IMR-90 (cell line): ENCODE measurements at regions not wholly inside any gene's neighbourhood (a gene's known extent, or its start where the extent isn't known, plus 50 kb on each side); places are given as distances from the start of the nearest gene placed in this dataset.

Source experiments
- ATAC-seq: fragments of 200-7000 bp; cut with Tn5 transposase; 2 replicates; pipeline ENCODE4 v1.9.1; 2020; ENCODE audit warnings: low read depth, mild to moderate bottlenecking, moderate library complexity
- BruUV-seq: library from RNA; stranded (reverse); fragments of 400-500 nt; replicated peaks from 2 replicates; lab custom pipeline; 2021; lab: Mats Ljungman, UMichigan
- CTCF ChIA-PET: fragments of 300-600 bp; formaldehyde crosslinking; extraction: SDS; loops from one replicate; lab custom pipeline; 2021; ENCODE audit warnings: antibody characterized with exemption; lab: Yijun Ruan, JAX
- POLR2A ChIA-PET: fragments of 300-600 bp; sonication (Branson Sonifier 250); formaldehyde crosslinking; loops from one replicate; lab custom pipeline; 2022; ENCODE audit warnings: antibody characterized with exemption; ENCODE audit not compliant: unreplicated experiment; lab: Charles Lee
- DNase-seq: peaks from one replicate; pipeline ENCODE4 v3.0.0; 2013
- H2AFZ ChIP-seq: replicated peaks from 2 replicates; pipeline ENCODE3; 2013; ENCODE audit warnings: low read length, mild to moderate bottlenecking; ENCODE audit not compliant: poor library complexity
- H2AK5ac ChIP-seq: 2 replicates; pipeline ENCODE4 v1.6.1; 2013; ENCODE audit warnings: low read depth, low read length, inconsistent platforms
- H2AK9ac ChIP-seq: replicated peaks from 2 replicates; pipeline ENCODE3; 2013; ENCODE audit warnings: mild to moderate bottlenecking, low read depth, low read length, moderate library complexity; ENCODE audit not compliant: poor library complexity
- H2BK120ac ChIP-seq: 2 replicates; pipeline ENCODE4 v1.6.1; 2013; ENCODE audit warnings: low read depth, low read length, inconsistent platforms
- H2BK15ac ChIP-seq: 3 replicates; pipeline ENCODE4 v1.6.1; 2013; ENCODE audit warnings: low read depth, low read length, inconsistent platforms
- H2BK20ac ChIP-seq: 2 replicates; pipeline ENCODE4 v1.6.1; 2013; ENCODE audit warnings: low read depth, mild to moderate bottlenecking, inconsistent platforms, low read length, moderate library complexity
- H2BK5ac ChIP-seq: 2 replicates; pipeline ENCODE4 v1.6.1; 2013; ENCODE audit warnings: mild to moderate bottlenecking, low read depth, low read length, inconsistent platforms; ENCODE audit not compliant: poor library complexity, severe bottlenecking
- H3K14ac ChIP-seq: replicated peaks from 2 replicates; pipeline ENCODE4 v1.6.1; 2013; ENCODE audit warnings: low read depth, low read length, inconsistent platforms
- H3K18ac ChIP-seq: 2 replicates; pipeline ENCODE4 v1.6.1; 2013; ENCODE audit warnings: low read depth, low read length, control low read depth
- H3K23ac ChIP-seq: 2 replicates; pipeline ENCODE4 v1.6.1; 2013; ENCODE audit warnings: low read depth, low read length, inconsistent platforms
- H3K27ac ChIP-seq: 2 replicates; pipeline ENCODE4 v1.5.1; 2013; ENCODE audit warnings: mild to moderate bottlenecking, control low read depth, low read length; ENCODE audit not compliant: insufficient read depth
- H3K27me3 ChIP-seq: 2 replicates; pipeline ENCODE4 v1.6.1; 2013; ENCODE audit warnings: low read length; ENCODE audit not compliant: control insufficient read depth, insufficient read depth
- H3K36me3 ChIP-seq: 2 replicates; pipeline ENCODE4 v1.6.1; 2013; ENCODE audit warnings: low read length, mixed read lengths; ENCODE audit not compliant: control insufficient read depth, insufficient read depth
- H3K4ac ChIP-seq: 2 replicates; pipeline ENCODE4 v1.6.1; 2013; ENCODE audit warnings: low read depth, low read length, inconsistent platforms
- H3K4me1 ChIP-seq: 2 replicates; pipeline ENCODE4 v1.6.1; 2013; ENCODE audit warnings: low read length, mixed read lengths; ENCODE audit not compliant: control insufficient read depth, insufficient read depth
- H3K4me2 ChIP-seq: 2 replicates; pipeline ENCODE4 v1.6.1; 2013; ENCODE audit warnings: low read depth, mild to moderate bottlenecking, control low read depth, low read length, moderate library complexity
- H3K4me3 ChIP-seq: 2 replicates; pipeline ENCODE4 v1.5.1; 2013; ENCODE audit warnings: low read depth, mild to moderate bottlenecking, control low read depth, low read length, moderate library complexity; ENCODE audit not compliant: insufficient read depth
- H3K56ac ChIP-seq: 2 replicates; pipeline ENCODE4 v1.6.1; 2013; ENCODE audit warnings: low read length, inconsistent platforms; ENCODE audit not compliant: insufficient read depth; ENCODE audit errors: extremely low read depth
- H3K79me1 ChIP-seq, 2 experiments: 2 replicates each; pipeline ENCODE4 v1.6.1; 2013; ENCODE audit warnings: low read length in 2 of 2, inconsistent platforms in 1 of 2, low read depth in 1 of 2
- H3K9ac ChIP-seq: 2 replicates; pipeline ENCODE4 v1.6.1; 2013; ENCODE audit warnings: low read depth, low read length, control low read depth
- H3K9me1 ChIP-seq: 2 replicates; pipeline ENCODE4 v1.6.1; 2013; ENCODE audit warnings: low read length, inconsistent platforms; ENCODE audit not compliant: insufficient read depth
- H3K9me3 ChIP-seq: 2 replicates; pipeline ENCODE4 v1.6.1; 2013; ENCODE audit warnings: low read length; ENCODE audit not compliant: control insufficient read depth, insufficient read depth
- H4K20me1 ChIP-seq: 2 replicates; pipeline ENCODE4 v1.6.1; 2013; ENCODE audit warnings: low read length, inconsistent platforms; ENCODE audit not compliant: insufficient read depth
- H4K5ac ChIP-seq: 2 replicates; pipeline ENCODE4 v1.6.1; 2013; ENCODE audit warnings: mild to moderate bottlenecking, low read depth, low read length, control low read depth
- H4K8ac ChIP-seq, 2 experiments: 2 replicates each; pipeline ENCODE4 v1.6.1; 2013; ENCODE audit warnings: low read depth in 2 of 2, low read length in 2 of 2, control low read depth in 1 of 2, inconsistent platforms in 1 of 2
- H4K91ac ChIP-seq: 2 replicates; pipeline ENCODE4 v1.6.1; 2013; ENCODE audit warnings: low read depth, low read length, inconsistent platforms; ENCODE audit not compliant: insufficient read depth
- BHLHE40 ChIP-seq: fragments of 150-350 bp; IDR thresholded peaks from 2 replicates; pipeline ENCODE4 v1.6.1; 2016; ENCODE audit warnings: mild to moderate bottlenecking, low read depth, low read length
- CEBPB ChIP-seq: IDR thresholded peaks from 2 replicates; pipeline ENCODE4 v1.6.1; 2012; ENCODE audit warnings: low read depth, low read length, improper control_type of control experiment
- CHD1 ChIP-seq: IDR thresholded peaks from 2 replicates; pipeline ENCODE4 v1.6.1; 2012; ENCODE audit warnings: low read depth, low read length, improper control_type of control experiment
- CTCF ChIP-seq: conservative IDR thresholded peaks from 2 replicates; pipeline ENCODE4 v1.5.1; 2012; ENCODE audit warnings: mild to moderate bottlenecking, low read depth, low read length, improper control_type of control experiment
- ELK1 ChIP-seq: fragments of 150-350 bp; IDR thresholded peaks from 2 replicates; pipeline ENCODE4 v1.6.1; 2016; ENCODE audit warnings: low read depth, mild to moderate bottlenecking, low read length, moderate library complexity, borderline replicate concordance
- FOS ChIP-seq: fragments of 150-350 bp; IDR thresholded peaks from 2 replicates; pipeline ENCODE4 v1.6.1; 2016; ENCODE audit warnings: low read depth, low read length
- MAFK ChIP-seq: IDR thresholded peaks from 2 replicates; pipeline ENCODE4 v1.6.1; 2012; ENCODE audit warnings: low read depth, low read length, improper control_type of control experiment
- MAZ ChIP-seq: IDR thresholded peaks from 2 replicates; pipeline ENCODE4 v1.6.1; 2012; ENCODE audit warnings: low read depth, mild to moderate bottlenecking, low read length, improper control_type of control experiment, moderate library complexity, borderline replicate concordance
- MXI1 ChIP-seq: IDR thresholded peaks from 2 replicates; pipeline ENCODE4 v1.6.1; 2012; ENCODE audit warnings: low read depth, mild to moderate bottlenecking, low read length, moderate library complexity, borderline replicate concordance
- NFE2L2 ChIP-seq: fragments of 150-350 bp; IDR thresholded peaks from 2 replicates; pipeline ENCODE4 v1.6.1; 2016; ENCODE audit warnings: low read depth, mild to moderate bottlenecking, low read length
- POLR2A ChIP-seq: IDR thresholded peaks from 2 replicates; pipeline ENCODE4 v1.6.1; 2012; ENCODE audit warnings: mild to moderate bottlenecking, low read depth, low read length
- RAD21 ChIP-seq: IDR thresholded peaks from 2 replicates; pipeline ENCODE4 v1.6.1; 2012; ENCODE audit warnings: low read length, improper control_type of control experiment
- RCOR1 ChIP-seq: IDR thresholded peaks from 2 replicates; pipeline ENCODE4 v1.6.1; 2012; ENCODE audit warnings: mild to moderate bottlenecking, low read length, improper control_type of control experiment; ENCODE audit not compliant: insufficient replicate concordance
- RFX5 ChIP-seq: IDR thresholded peaks from 2 replicates; pipeline ENCODE4 v1.8.0; 2012; ENCODE audit warnings: low read depth, mild to moderate bottlenecking, low read length, moderate library complexity
- SMC3 ChIP-seq: fragments of 150-350 bp; IDR thresholded peaks from 2 replicates; pipeline ENCODE4 v1.6.1; 2016; ENCODE audit warnings: low read depth, mild to moderate bottlenecking, antibody characterized with exemption, low read length, moderate library complexity
- USF2 ChIP-seq: fragments of 150-350 bp; IDR thresholded peaks from 2 replicates; pipeline ENCODE4 v1.6.1; 2017; ENCODE audit warnings: mild to moderate bottlenecking, antibody characterized with exemption, low read length, low read depth
- WGBS, 2 experiments: methylation state at CpG; one replicate each; pipeline versions ENCODE4 v1.1.5 to v1.1.7; 2013; ENCODE audit warnings: missing lambda C conversion rate in 2 of 2; ENCODE audit not compliant: insufficient read length in 1 of 2; ENCODE audit errors: extremely low coverage in 2 of 2; 5-methylcytosine and 5-hydroxymethylcytosine counted together
- dilution Hi-C: fragments of 300-500 bp; cut with HindIII; formaldehyde crosslinking; loops from one replicate; pipeline ENCODE4 v1.14.3; 2018; ENCODE audit warnings: low sequenced_read_pairs; ENCODE audit not compliant: unreplicated experiment
- in situ Hi-C: fragments of 300-500 bp; cut with MboI; formaldehyde crosslinking; loops from 3 replicates; pipeline ENCODE4 v1.14.3; 2019; ENCODE audit warnings: low sequenced_read_pairs, inconsistent platforms, mixed read lengths
- intact Hi-C: fragments of 100-400 bp; cut with micrococcal nuclease; formaldehyde crosslinking; loops from 2 replicates; pipeline ENCODE4 v1.10.0; 2022

GRCh38 chr12:87464565-87464964 lies 564.6 kb downstream of the C12orf50 start:
- intact Hi-C loops (no loop called here), in situ Hi-C loops (no loop called here), dilution Hi-C loops (no loop called here)
- no peak overlapping the region for H4K91ac ChIP-seq
- no CpG with 5 or more reads among the region's 1 CpG for WGBS, 2 experiments
- H2AK9ac ChIP-seq, result no peak overlapping the region
- H3K14ac ChIP-seq, result no peak overlapping the region
- no peak overlapping the region for H3K9ac ChIP-seq
- H4K5ac ChIP-seq, result no peak overlapping the region
- no peak for ATAC-seq
- H3K9me3 ChIP-seq, result no peaks in the 10 kb centered on the region
- no peaks in the 10 kb centered on the region for H3K9me1 ChIP-seq
- BruUV-seq, result no TSS peak
- no peak for TF ChIP-seq RCOR1
- TF ChIP-seq CEBPB, result no peak
- TF ChIP-seq RFX5, result no peak
- TF ChIP-seq POLR2A, result no peak
- TF ChIP-seq MAZ, result no peak
- TF ChIP-seq BHLHE40, result no peak
- TF ChIP-seq FOS, result no peak
- TF ChIP-seq RAD21, result no peak
- TF ChIP-seq CTCF, result no peak
- TF ChIP-seq NFE2L2, result no peak
- TF ChIP-seq MAFK, result no peak
- TF ChIP-seq CHD1, result no peak
- TF ChIP-seq SMC3, result no peak
- no peak for TF ChIP-seq MXI1
- TF ChIP-seq USF2, result no peak
- no peak for TF ChIP-seq ELK1
- H3K27me3 ChIP-seq, result no peaks in the 10 kb centered on the region
- no peaks in the 10 kb centered on the region for H4K20me1 ChIP-seq
- H2AFZ ChIP-seq, result no peak overlapping the region
- no peak overlapping the region for H3K4me2 ChIP-seq
- H4K8ac ChIP-seq, result no peak overlapping the region
- POLR2A ChIA-PET, result no interaction called here
- H3K36me3 ChIP-seq, result no peaks in the 10 kb centered on the region
- no peak overlapping the region for H2BK5ac ChIP-seq
- no peak overlapping the region for H3K18ac ChIP-seq
- H2AK5ac ChIP-seq, result no peak overlapping the region
- no peak overlapping the region for H3K23ac ChIP-seq
- H3K79me1 ChIP-seq, result no peaks in the 10 kb centered on the region
- CTCF ChIA-PET, result no interaction called here
- no peak overlapping the region for H3K56ac ChIP-seq
- no peaks in the 10 kb centered on the region for H3K4me1 ChIP-seq
- no peak overlapping the region for H2BK20ac ChIP-seq
- H3K4ac ChIP-seq, result no peak overlapping the region
- no peak overlapping the region for H2BK120ac ChIP-seq
- no peak overlapping the region for H3K4me3 ChIP-seq
- H3K27ac ChIP-seq, result no peak overlapping the region
- DNase-seq, result no peak
- H2BK15ac ChIP-seq, result no peak overlapping the region
